ENCODE measurements at regions not wholly inside any gene's neighbourhood (a gene's known extent, or its start where the extent isn't known, plus 50 kb on each side); places are given as distances from the start of the nearest gene placed in this dataset.
A peak's percentile ranks its signal among the peaks of the same experiment; 100 is the strongest.

- Histone ChIP-seq H3K27me3 (ENCODE audit: control insufficient read depth in 3 of 3, insufficient read depth in 3 of 3, low read length in 3 of 3) (no peaks in the 10 kb centered on the region), H3K36me3 (ENCODE audit: control insufficient read depth in 3 of 3, insufficient read depth in 2 of 3, low read depth in 1 of 3, low read length in 3 of 3) (no peaks in the 10 kb centered on the region), H3K27ac (ENCODE audit: low read depth in 1 of 3, low read length in 2 of 3) (no peak overlapping the region), H3K4me3 (ENCODE audit: low read depth in 1 of 3, low read length in 3 of 3) (no peak overlapping the region), H3K9me3 (ENCODE audit: control insufficient read depth in 2 of 2, insufficient read depth in 1 of 2, low read depth in 1 of 2, low read length in 1 of 2) (peaks cover 0 to 9% of the 10 kb centered on the region in 2 donors), H3K4me1 (ENCODE audit: control insufficient read depth in 3 of 3, insufficient read depth in 2 of 3, low read depth in 1 of 3, low read length in 2 of 3) (peaks cover 2 to 17% (median 5%) of the 10 kb centered on the region in 3 donors)
- 68 to 79% (median 73%) methylated on average over 5 of the region's 5 CpGs for WGBS, 3 donors
- DNase-seq, result no peak
- FAIRE-seq, result no peak
These were observed 550.6 kb upstream of the ARGLU1 start for GRCh38 chr13:107118506-107118905.

GRCh38 chr13:107117327-107118012 lies 549.5 kb upstream of the ARGLU1 start:
- DNase-seq (no peak), FAIRE-seq (no peak)
- Histone ChIP-seq H3K4me3 (ENCODE audit: low read depth in 1 of 3, low read length in 3 of 3) (no peak overlapping the region), H3K9me3 (ENCODE audit: control insufficient read depth in 2 of 2, insufficient read depth in 1 of 2, low read depth in 1 of 2, low read length in 1 of 2) (peaks cover 0 to 15% of the 10 kb centered on the region in 2 donors), H3K27ac (ENCODE audit: low read depth in 1 of 3, low read length in 2 of 3) (no peak overlapping the region), H3K27me3 (ENCODE audit: control insufficient read depth in 3 of 3, insufficient read depth in 3 of 3, low read length in 3 of 3) (no peaks in the 10 kb centered on the region), H3K4me1 (ENCODE audit: control insufficient read depth in 3 of 3, insufficient read depth in 2 of 3, low read depth in 1 of 3, low read length in 2 of 3) (peaks cover under 1 to 13% (median 5%) of the 10 kb centered on the region in 3 donors), H3K36me3 (ENCODE audit: control insufficient read depth in 3 of 3, insufficient read depth in 2 of 3, low read depth in 1 of 3, low read length in 3 of 3) (no peaks in the 10 kb centered on the region)
- 73 to 91% (median 87%) methylated on average over 15 of the region's 15 CpGs for WGBS, 3 donors

GRCh38 chr13:107113387-107113786 lies 545.5 kb upstream of the ARGLU1 start:
- Histone ChIP-seq H3K4me3 (ENCODE audit: low read depth in 1 of 3, low read length in 3 of 3) (no peak overlapping the region), H3K27me3 (ENCODE audit: control insufficient read depth in 3 of 3, insufficient read depth in 3 of 3, low read length in 3 of 3) (no peaks in the 10 kb centered on the region), H3K36me3 (ENCODE audit: control insufficient read depth in 3 of 3, insufficient read depth in 2 of 3, low read depth in 1 of 3, low read length in 3 of 3) (no peaks in the 10 kb centered on the region), H3K27ac (ENCODE audit: low read depth in 1 of 3, low read length in 2 of 3) (no peak overlapping the region), H3K9me3 (ENCODE audit: control insufficient read depth in 2 of 2, insufficient read depth in 1 of 2, low read depth in 1 of 2, low read length in 1 of 2) (peaks cover 0 to 26% of the 10 kb centered on the region in 2 donors), H3K4me1 (ENCODE audit: control insufficient read depth in 3 of 3, insufficient read depth in 2 of 3, low read depth in 1 of 3, low read length in 2 of 3) (no peaks in the 10 kb centered on the region)
- DNase-seq, result no peak
- WGBS, 3 donors, result 79 to 85% (median 81%) methylated on average over 1 of the region's 1 CpG
- FAIRE-seq, result no peak

DNA sequence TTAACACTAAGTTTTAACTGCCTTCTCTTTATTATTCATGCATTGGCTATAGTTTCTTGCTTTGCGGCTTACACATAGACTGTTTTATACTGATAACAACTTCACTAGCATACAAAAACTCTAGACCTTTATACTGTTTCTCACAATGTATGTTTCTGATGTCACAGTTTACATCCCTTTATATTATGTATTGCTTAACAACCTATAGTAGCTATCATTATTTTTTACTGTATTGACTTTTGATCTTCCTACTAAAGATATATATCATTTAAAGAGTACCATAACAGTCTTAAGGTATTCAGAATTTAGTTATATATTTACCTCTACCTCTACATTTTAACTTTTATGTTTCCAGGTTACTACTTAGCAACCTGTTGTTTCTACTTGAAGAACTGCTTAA lies 543.3 kb upstream of the ARGLU1 start:
- DNase-seq (peak in 1 of 2 donors; percentile 35), FAIRE-seq (no peak)
- Histone ChIP-seq H3K4me3 (ENCODE audit: low read depth in 1 of 3, low read length in 3 of 3) (no peak overlapping the region), H3K27me3 (ENCODE audit: control insufficient read depth in 3 of 3, insufficient read depth in 3 of 3, low read length in 3 of 3) (no peaks in the 10 kb centered on the region), H3K27ac (ENCODE audit: low read depth in 1 of 3, low read length in 2 of 3) (no peak overlapping the region), H3K9me3 (ENCODE audit: control insufficient read depth in 2 of 2, insufficient read depth in 1 of 2, low read depth in 1 of 2, low read length in 1 of 2) (peaks cover 0 to 20% of the 10 kb centered on the region in 2 donors), H3K36me3 (ENCODE audit: control insufficient read depth in 3 of 3, insufficient read depth in 2 of 3, low read depth in 1 of 3, low read length in 3 of 3) (no peaks in the 10 kb centered on the region), H3K4me1 (ENCODE audit: control insufficient read depth in 3 of 3, insufficient read depth in 2 of 3, low read depth in 1 of 3, low read length in 2 of 3) (no peaks in the 10 kb centered on the region)
- 68 to 91% (median 79%) methylated on average over 1 of the region's 1 CpG for WGBS, 3 donors

DNA sequence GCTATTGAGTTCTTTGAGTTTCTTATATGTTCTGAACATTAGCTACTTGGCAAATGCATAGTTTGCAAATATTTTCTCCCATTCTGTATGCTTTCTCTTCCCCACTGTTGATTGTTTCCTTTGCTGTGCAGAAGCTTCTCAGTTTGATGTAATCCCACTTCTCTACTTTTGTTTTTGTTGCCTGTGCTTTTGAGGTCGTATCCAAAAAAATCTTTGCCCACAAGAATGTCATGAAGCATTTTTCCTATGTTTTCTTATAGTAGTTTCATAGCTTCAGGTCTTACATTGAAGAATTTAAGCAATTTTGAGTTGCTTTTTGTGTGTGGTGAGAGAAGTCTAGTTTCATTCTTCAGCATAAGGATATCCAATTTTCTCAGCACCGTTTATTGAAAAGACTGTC lies 536.7 kb upstream of the ARGLU1 start:
- FAIRE-seq, result no peak
- Histone ChIP-seq H3K36me3 (ENCODE audit: control insufficient read depth in 3 of 3, insufficient read depth in 2 of 3, low read depth in 1 of 3, low read length in 3 of 3) (no peaks in the 10 kb centered on the region), H3K27me3 (ENCODE audit: control insufficient read depth in 3 of 3, insufficient read depth in 3 of 3, low read length in 3 of 3) (no peaks in the 10 kb centered on the region), H3K4me1 (ENCODE audit: control insufficient read depth in 3 of 3, insufficient read depth in 2 of 3, low read depth in 1 of 3, low read length in 2 of 3) (no peaks in the 10 kb centered on the region), H3K9me3 (ENCODE audit: control insufficient read depth in 2 of 2, insufficient read depth in 1 of 2, low read depth in 1 of 2, low read length in 1 of 2) (peaks cover 0 to 7% of the 10 kb centered on the region in 2 donors), H3K27ac (ENCODE audit: low read depth in 1 of 3, low read length in 2 of 3) (no peak overlapping the region), H3K4me3 (ENCODE audit: low read depth in 1 of 3, low read length in 3 of 3) (no peak overlapping the region)
- 52 to 70% (median 67%) methylated on average over 2 of the region's 2 CpGs for WGBS, 3 donors
- no peak for DNase-seq

- FAIRE-seq (no peak), DNase-seq (no peak)
- Histone ChIP-seq H3K36me3 (ENCODE audit: control insufficient read depth in 3 of 3, insufficient read depth in 2 of 3, low read depth in 1 of 3, low read length in 3 of 3) (no peaks in the 10 kb centered on the region), H3K27ac (ENCODE audit: low read depth in 1 of 3, low read length in 2 of 3) (no peak overlapping the region), H3K9me3 (ENCODE audit: control insufficient read depth in 2 of 2, insufficient read depth in 1 of 2, low read depth in 1 of 2, low read length in 1 of 2) (no peaks in the 10 kb centered on the region), H3K4me1 (ENCODE audit: control insufficient read depth in 3 of 3, insufficient read depth in 2 of 3, low read depth in 1 of 3, low read length in 2 of 3) (no peaks in the 10 kb centered on the region), H3K27me3 (ENCODE audit: control insufficient read depth in 3 of 3, insufficient read depth in 3 of 3, low read length in 3 of 3) (no peaks in the 10 kb centered on the region), H3K4me3 (ENCODE audit: low read depth in 1 of 3, low read length in 3 of 3) (no peak overlapping the region)
- WGBS, 3 donors, result 65 to 88% (median 72%) methylated on average over 1 of the region's 1 CpG
These were observed 534.7 kb upstream of the ARGLU1 start for GRCh38 chr13:107102676-107103075.

DNA sequence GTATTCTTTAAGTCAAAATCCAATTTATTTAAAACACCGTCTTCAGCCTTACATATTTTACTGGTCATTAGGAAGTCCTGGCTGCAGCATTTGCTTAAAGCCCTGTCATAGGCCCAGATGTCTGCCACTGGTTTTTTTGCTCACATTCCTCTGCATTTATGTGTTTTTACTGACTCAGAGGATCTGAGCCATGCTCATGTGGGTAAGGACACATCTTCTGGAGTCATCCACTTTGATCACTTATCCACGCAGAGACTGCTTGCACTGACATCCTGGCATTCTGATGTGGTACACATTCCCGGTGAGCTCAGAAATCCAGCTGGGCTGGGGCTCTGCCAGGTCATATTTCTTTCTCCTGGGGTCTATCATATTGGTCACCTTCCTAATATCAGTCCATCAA lies 531.7 kb upstream of the ARGLU1 start:
- H3K9me3 ChIP-seq (ENCODE audit: control insufficient read depth in 2 of 2, insufficient read depth in 1 of 2, low read depth in 1 of 2, low read length in 1 of 2), result no peaks in the 10 kb centered on the region
- FAIRE-seq (no peak), DNase-seq (no peak)
- WGBS, 3 donors, result 86 to 96% (median 89%) methylated on average over 3 of the region's 3 CpGs
- no peaks in the 10 kb centered on the region for H3K36me3 ChIP-seq (ENCODE audit: control insufficient read depth in 3 of 3, insufficient read depth in 2 of 3, low read depth in 1 of 3, low read length in 3 of 3)
- H3K4me3 ChIP-seq (ENCODE audit: low read depth in 1 of 3, low read length in 3 of 3), result no peak overlapping the region
- H3K27ac ChIP-seq (ENCODE audit: low read depth in 1 of 3, low read length in 2 of 3), result no peak overlapping the region
- no peaks in the 10 kb centered on the region for H3K27me3 ChIP-seq (ENCODE audit: control insufficient read depth in 3 of 3, insufficient read depth in 3 of 3, low read length in 3 of 3)
- H3K4me1 ChIP-seq (ENCODE audit: control insufficient read depth in 3 of 3, insufficient read depth in 2 of 3, low read depth in 1 of 3, low read length in 2 of 3), result no peaks in the 10 kb centered on the region

GRCh38 chr13:107097916-107098315 lies 530.0 kb upstream of the ARGLU1 start:
- H3K4me1 ChIP-seq (ENCODE audit: control insufficient read depth in 3 of 3, insufficient read depth in 2 of 3, low read depth in 1 of 3, low read length in 2 of 3), result no peaks in the 10 kb centered on the region
- no peaks in the 10 kb centered on the region for H3K36me3 ChIP-seq (ENCODE audit: control insufficient read depth in 3 of 3, insufficient read depth in 2 of 3, low read depth in 1 of 3, low read length in 3 of 3)
- H3K27ac ChIP-seq (ENCODE audit: low read depth in 1 of 3, low read length in 2 of 3), result no peak overlapping the region
- no peak overlapping the region for H3K4me3 ChIP-seq (ENCODE audit: low read depth in 1 of 3, low read length in 3 of 3)
- FAIRE-seq, result no peak
- WGBS, 3 donors, result 85 to 89% (median 86%) methylated on average over 7 of the region's 7 CpGs
- H3K27me3 ChIP-seq (ENCODE audit: control insufficient read depth in 3 of 3, insufficient read depth in 3 of 3, low read length in 3 of 3), result no peaks in the 10 kb centered on the region
- H3K9me3 ChIP-seq (ENCODE audit: control insufficient read depth in 2 of 2, insufficient read depth in 1 of 2, low read depth in 1 of 2, low read length in 1 of 2), result no peaks in the 10 kb centered on the region
- DNase-seq, result no peak

- no peak for FAIRE-seq
- Histone ChIP-seq H3K4me3 (ENCODE audit: low read depth in 1 of 3, low read length in 3 of 3) (no peak overlapping the region), H3K4me1 (ENCODE audit: control insufficient read depth in 3 of 3, insufficient read depth in 2 of 3, low read depth in 1 of 3, low read length in 2 of 3) (no peaks in the 10 kb centered on the region), H3K36me3 (ENCODE audit: control insufficient read depth in 3 of 3, insufficient read depth in 2 of 3, low read depth in 1 of 3, low read length in 3 of 3) (no peaks in the 10 kb centered on the region), H3K27ac (ENCODE audit: low read depth in 1 of 3, low read length in 2 of 3) (no peak overlapping the region), H3K27me3 (ENCODE audit: control insufficient read depth in 3 of 3, insufficient read depth in 3 of 3, low read length in 3 of 3) (no peaks in the 10 kb centered on the region), H3K9me3 (ENCODE audit: control insufficient read depth in 2 of 2, insufficient read depth in 1 of 2, low read depth in 1 of 2, low read length in 1 of 2) (no peaks in the 10 kb centered on the region)
- WGBS, 3 donors, result 86 to 88% (median 87%) methylated on average over 2 of the region's 2 CpGs
- DNase-seq, result no peak
These were observed 527.9 kb upstream of the ARGLU1 start for GRCh38 chr13:107095876-107096275.
